Mammary epithelial cell (primary cell): ENCODE measurements at regions not wholly inside any gene's neighbourhood (a gene's known extent, or its start where the extent isn't known, plus 50 kb on each side); places are given as distances from the start of the nearest gene placed in this dataset.

Source experiments
- EZH2 ChIP-seq: IDR thresholded peaks from 2 replicates; pipeline ENCODE4 v1.6.1; 2012; ENCODE audit warnings: low read length, inconsistent platforms, borderline replicate concordance
- TF ChIP-seq, protein P1 (sequence below), 2 donors: IDR thresholded peaks in 1 of 2; conservative IDR thresholded peaks in 1 of 2; 2 replicates each; pipeline ENCODE4 v1.5.1; 2011 to 2012; ENCODE audit warnings: inconsistent platforms in 2 of 2, low read length in 2 of 2, mild to moderate bottlenecking in 2 of 2, control low read depth in 1 of 2, low read depth in 1 of 2; ENCODE audit not compliant: insufficient read depth in 1 of 2; ENCODE audit errors: extremely low read depth in 1 of 2

DNA sequence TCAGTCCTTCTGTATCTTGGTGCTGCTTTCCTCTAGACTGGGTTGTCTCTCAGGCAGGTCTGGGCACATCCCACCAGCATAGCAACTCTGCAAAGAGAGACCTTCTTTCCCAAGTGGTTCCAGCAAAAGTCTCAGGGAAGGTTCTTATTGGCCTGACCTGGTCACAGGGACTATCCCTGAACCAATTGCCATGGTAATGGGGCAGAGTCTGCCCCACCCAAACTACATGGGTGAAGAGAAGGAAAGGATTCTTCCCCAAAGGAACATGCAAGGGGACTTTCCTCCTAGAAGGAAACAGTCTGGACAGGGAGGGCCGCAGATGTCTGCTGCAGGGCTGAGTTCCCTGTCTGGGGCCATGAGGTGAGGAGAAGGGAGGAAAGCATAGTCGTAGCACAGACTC lies 122.2 kb upstream of the NCOR2 start:
- TF ChIP-seq, protein P1, sequence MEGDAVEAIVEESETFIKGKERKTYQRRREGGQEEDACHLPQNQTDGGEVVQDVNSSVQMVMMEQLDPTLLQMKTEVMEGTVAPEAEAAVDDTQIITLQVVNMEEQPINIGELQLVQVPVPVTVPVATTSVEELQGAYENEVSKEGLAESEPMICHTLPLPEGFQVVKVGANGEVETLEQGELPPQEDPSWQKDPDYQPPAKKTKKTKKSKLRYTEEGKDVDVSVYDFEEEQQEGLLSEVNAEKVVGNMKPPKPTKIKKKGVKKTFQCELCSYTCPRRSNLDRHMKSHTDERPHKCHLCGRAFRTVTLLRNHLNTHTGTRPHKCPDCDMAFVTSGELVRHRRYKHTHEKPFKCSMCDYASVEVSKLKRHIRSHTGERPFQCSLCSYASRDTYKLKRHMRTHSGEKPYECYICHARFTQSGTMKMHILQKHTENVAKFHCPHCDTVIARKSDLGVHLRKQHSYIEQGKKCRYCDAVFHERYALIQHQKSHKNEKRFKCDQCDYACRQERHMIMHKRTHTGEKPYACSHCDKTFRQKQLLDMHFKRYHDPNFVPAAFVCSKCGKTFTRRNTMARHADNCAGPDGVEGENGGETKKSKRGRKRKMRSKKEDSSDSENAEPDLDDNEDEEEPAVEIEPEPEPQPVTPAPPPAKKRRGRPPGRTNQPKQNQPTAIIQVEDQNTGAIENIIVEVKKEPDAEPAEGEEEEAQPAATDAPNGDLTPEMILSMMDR (conservative IDR thresholded peaks at IDR 0.05 in 1 of 2, IDR thresholded peaks at IDR 0.05 in 1 of 2; ENCODE audit: extremely low read depth in 1 of 2, insufficient read depth in 1 of 2, low read depth in 1 of 2, low read length in 2 of 2), result no peak
- TF ChIP-seq EZH2, result no peak
